MM.1S (cell line): ENCODE measurements at regions not wholly inside any gene's neighbourhood (a gene's known extent, or its start where the extent isn't known, plus 50 kb on each side); places are given as distances from the start of the nearest gene placed in this dataset.

Experiments
- DNase-seq: peaks from one replicate; pipeline ENCODE4 v3.0.0-alpha.2; 2015
- H2AFZ ChIP-seq: fragments of 300-600 bp; sonication (generic); 2 replicates; pipeline ENCODE4 v1.6.0; 2016; ENCODE audit warnings: antibody characterized with exemption, low read length
- H3F3A ChIP-seq: fragments of 300-600 bp; sonication (generic); 2 replicates; pipeline ENCODE4 v1.6.1; 2016; ENCODE audit warnings: mild to moderate bottlenecking, antibody characterized with exemption, low read length, moderate library complexity, mixed read lengths; ENCODE audit not compliant: insufficient read depth
- H3K27ac ChIP-seq: fragments of 300-600 bp; sonication (generic); 2 replicates; pipeline ENCODE4 v1.5.1; 2016; ENCODE audit warnings: mild to moderate bottlenecking, low read length
- H3K27me3 ChIP-seq: fragments of 300-600 bp; sonication (generic); replicated peaks from 2 replicates; pipeline ENCODE4 v1.6.0; 2016; ENCODE audit warnings: low read length; ENCODE audit not compliant: insufficient read depth
- H3K36me3 ChIP-seq: fragments of 300-600 bp; sonication (generic); replicated peaks from 2 replicates; pipeline ENCODE4 v1.6.1; 2016; ENCODE audit warnings: mild to moderate bottlenecking, low read length, mixed read lengths; ENCODE audit not compliant: insufficient read depth
- H3K4me1 ChIP-seq: fragments of 300-600 bp; sonication (generic); 2 replicates; pipeline ENCODE4 v1.6.1; 2016; ENCODE audit warnings: low read length, mixed read lengths
- H3K4me2 ChIP-seq: fragments of 300-600 bp; sonication (generic); 2 replicates; pipeline ENCODE4 v1.6.0; 2016; ENCODE audit warnings: low read depth, low read length
- H3K4me3 ChIP-seq: fragments of 300-600 bp; sonication (generic); 2 replicates; pipeline ENCODE4 v1.5.1; 2016; ENCODE audit warnings: low read length, mixed read lengths
- H3K79me2 ChIP-seq: fragments of 300-600 bp; sonication (generic); 2 replicates; pipeline ENCODE4 v1.6.1; 2016; ENCODE audit warnings: mixed run types, low read length, mixed read lengths
- H3K9ac ChIP-seq: fragments of 300-600 bp; sonication (generic); 2 replicates; pipeline ENCODE4 v1.6.1; 2016; ENCODE audit warnings: low read length, mixed read lengths
- H3K9me2 ChIP-seq: fragments of 300-600 bp; sonication (generic); replicated peaks from 2 replicates; pipeline ENCODE4 v1.6.1; 2016; ENCODE audit warnings: mild to moderate bottlenecking, low read length, mixed read lengths; ENCODE audit not compliant: insufficient read depth
- H3K9me3 ChIP-seq: fragments of 300-600 bp; sonication (generic); replicated peaks from 2 replicates; pipeline ENCODE4 v1.6.1; 2016; ENCODE audit warnings: mild to moderate bottlenecking, low read length, mixed read lengths; ENCODE audit not compliant: insufficient read depth
- H4K20me1 ChIP-seq: fragments of 300-600 bp; sonication (generic); 2 replicates; pipeline ENCODE4 v1.6.1; 2016; ENCODE audit warnings: mild to moderate bottlenecking, low read length, moderate library complexity, mixed read lengths; ENCODE audit not compliant: insufficient read depth
- EZH2 ChIP-seq: fragments of 300-600 bp; sonication (generic); optimal IDR thresholded peaks from 2 replicates; pipeline ENCODE3; 2017; ENCODE audit warnings: low read depth, mild to moderate bottlenecking, antibody characterized with exemption, low read length, mixed read lengths
- EZH2phosphoT487 ChIP-seq: fragments of 300-600 bp; sonication (generic); IDR thresholded peaks from 2 replicates; pipeline ENCODE4 v1.6.1; 2018; ENCODE audit warnings: antibody characterized with exemption, low read length
- TF ChIP-seq, protein P1 (sequence below): fragments of 300-600 bp; sonication (generic); IDR thresholded peaks from 2 replicates; pipeline ENCODE4 v1.5.1; 2016; ENCODE audit warnings: antibody characterized with exemption, low read length, mixed read lengths

- no peak for TF ChIP-seq EZH2
- TF ChIP-seq, protein P1, sequence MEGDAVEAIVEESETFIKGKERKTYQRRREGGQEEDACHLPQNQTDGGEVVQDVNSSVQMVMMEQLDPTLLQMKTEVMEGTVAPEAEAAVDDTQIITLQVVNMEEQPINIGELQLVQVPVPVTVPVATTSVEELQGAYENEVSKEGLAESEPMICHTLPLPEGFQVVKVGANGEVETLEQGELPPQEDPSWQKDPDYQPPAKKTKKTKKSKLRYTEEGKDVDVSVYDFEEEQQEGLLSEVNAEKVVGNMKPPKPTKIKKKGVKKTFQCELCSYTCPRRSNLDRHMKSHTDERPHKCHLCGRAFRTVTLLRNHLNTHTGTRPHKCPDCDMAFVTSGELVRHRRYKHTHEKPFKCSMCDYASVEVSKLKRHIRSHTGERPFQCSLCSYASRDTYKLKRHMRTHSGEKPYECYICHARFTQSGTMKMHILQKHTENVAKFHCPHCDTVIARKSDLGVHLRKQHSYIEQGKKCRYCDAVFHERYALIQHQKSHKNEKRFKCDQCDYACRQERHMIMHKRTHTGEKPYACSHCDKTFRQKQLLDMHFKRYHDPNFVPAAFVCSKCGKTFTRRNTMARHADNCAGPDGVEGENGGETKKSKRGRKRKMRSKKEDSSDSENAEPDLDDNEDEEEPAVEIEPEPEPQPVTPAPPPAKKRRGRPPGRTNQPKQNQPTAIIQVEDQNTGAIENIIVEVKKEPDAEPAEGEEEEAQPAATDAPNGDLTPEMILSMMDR = no peak
- no peak for TF ChIP-seq EZH2phosphoT487
- no peaks in the 10 kb centered on the region for H3K9me3 ChIP-seq
- H3K79me2 ChIP-seq = no peaks in the 10 kb centered on the region
Observed at GRCh38 chr11:71188886-71189767, 63.2 kb downstream of the SHANK2 start.

DNA sequence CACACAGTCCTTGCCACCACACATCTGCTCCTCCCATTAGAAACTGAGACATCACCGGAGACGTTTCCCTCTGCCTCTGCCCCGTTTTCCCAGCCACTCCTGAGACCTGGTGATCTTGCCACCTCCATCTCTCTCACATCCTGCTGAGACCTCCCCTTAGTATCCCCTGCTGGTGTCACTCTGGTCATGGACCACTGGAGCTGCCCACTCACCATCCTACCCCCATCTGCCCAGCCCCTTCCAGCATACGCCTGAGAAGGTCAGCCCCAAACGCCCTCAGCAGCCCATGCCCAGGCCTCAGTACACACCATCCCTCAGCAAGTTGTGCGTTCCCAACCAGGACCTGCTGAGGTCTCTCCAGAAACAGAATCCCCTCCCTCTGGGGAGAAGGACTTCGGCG, 64.3 kb downstream of the SHANK2 start:
- no peak overlapping the region for H3K4me2 ChIP-seq
- peaks cover 84% of the 10 kb centered on the region for H3K27me3 ChIP-seq
- H3K9ac ChIP-seq = no peak overlapping the region
- no peaks in the 10 kb centered on the region for H3K9me2 ChIP-seq
- no peaks in the 10 kb centered on the region for H3K9me3 ChIP-seq
- no peak overlapping the region for H2AFZ ChIP-seq
- no peaks in the 10 kb centered on the region for H3K36me3 ChIP-seq
- no peaks in the 10 kb centered on the region for H4K20me1 ChIP-seq
- no peak for DNase-seq
- no peaks in the 10 kb centered on the region for H3K79me2 ChIP-seq
- H3K4me3 ChIP-seq = no peak overlapping the region
- H3F3A ChIP-seq = no peaks in the 10 kb centered on the region
- no peaks in the 10 kb centered on the region for H3K4me1 ChIP-seq
- H3K27ac ChIP-seq = no peak overlapping the region
- no peak for TF ChIP-seq EZH2phosphoT487
- no peak for TF ChIP-seq EZH2

More at GRCh38 chr11:71188886-71189767, 63.2 kb downstream of the SHANK2 start:
- H3K27ac ChIP-seq = no peak overlapping the region
- no peak overlapping the region for H3K4me2 ChIP-seq
- H3K27me3 ChIP-seq = peaks cover 83% of the 10 kb centered on the region
- no peak overlapping the region for H2AFZ ChIP-seq
- H3K9me2 ChIP-seq = no peaks in the 10 kb centered on the region
- no peaks in the 10 kb centered on the region for H3K36me3 ChIP-seq
- H3K9ac ChIP-seq = no peak overlapping the region
- no peaks in the 10 kb centered on the region for H3K4me1 ChIP-seq
- no peak for DNase-seq
- no peak overlapping the region for H3K4me3 ChIP-seq
- no peaks in the 10 kb centered on the region for H4K20me1 ChIP-seq
- no peaks in the 10 kb centered on the region for H3F3A ChIP-seq

- Histone ChIP-seq H3F3A (no peaks in the 10 kb centered on the region), H3K4me1 (no peaks in the 10 kb centered on the region), H3K79me2 (no peaks in the 10 kb centered on the region), H3K9me2 (no peaks in the 10 kb centered on the region), H3K27me3 (peaks cover 85% of the 10 kb centered on the region), H2AFZ (no peak overlapping the region), H3K36me3 (no peaks in the 10 kb centered on the region), H4K20me1 (no peaks in the 10 kb centered on the region), H3K9me3 (no peaks in the 10 kb centered on the region), H3K9ac (no peak overlapping the region), H3K27ac (no peak overlapping the region), H3K4me2 (no peak overlapping the region), H3K4me3 (no peak overlapping the region)
- TF ChIP-seq, protein P1 = no peak
- TF ChIP-seq EZH2 (no peak), EZH2phosphoT487 (no peak)
- DNase-seq = no peak
Observed at GRCh38 chr11:71186806-71187205, 65.6 kb downstream of the SHANK2 start.

- Histone ChIP-seq H3K4me3 (no peak overlapping the region), H3K4me2 (no peak overlapping the region), H3K9me2 (no peaks in the 10 kb centered on the region), H3K27ac (no peak overlapping the region), H3K36me3 (no peaks in the 10 kb centered on the region), H3K9me3 (no peaks in the 10 kb centered on the region), H3F3A (no peaks in the 10 kb centered on the region), H3K79me2 (no peaks in the 10 kb centered on the region), H3K4me1 (no peaks in the 10 kb centered on the region), H4K20me1 (no peaks in the 10 kb centered on the region), H3K27me3 (peaks cover 85% of the 10 kb centered on the region), H3K9ac (no peak overlapping the region), H2AFZ (no peak overlapping the region)
- DNase-seq = no peak
- TF ChIP-seq EZH2phosphoT487 = no peak
- TF ChIP-seq, protein P1 = no peak
- TF ChIP-seq EZH2 = no peak
Observed at GRCh38 chr11:71185411-71185810, 67.0 kb downstream of the SHANK2 start.
